Lower lobe of right lung (tissue), 2 donors: ENCODE measurements at regions not wholly inside any gene's neighbourhood (a gene's known extent, or its start where the extent isn't known, plus 50 kb on each side); places are given as distances from the start of the nearest gene placed in this dataset.

Source experiments
- ATAC-seq, 2 donors: fragments of 200-7000 bp; cut with Tn5 transposase; one replicate each; pipeline ENCODE4 v1.9.1; 2020 to 2022; ENCODE audit warnings: mild to moderate bottlenecking in 2 of 2, moderate library complexity in 2 of 2
- DNase-seq: peaks from one replicate; pipeline ENCODE4 v3.0.0-alpha.2; 2020
- H3K27ac ChIP-seq: fragments of 200-600 bp; one replicate; pipeline ENCODE4 v1.8.0; 2022
- H3K27me3 ChIP-seq: fragments of 200-600 bp; one replicate; pipeline ENCODE4 v1.8.0; 2022; ENCODE audit warnings: low read depth
- H3K36me3 ChIP-seq: fragments of 200-600 bp; one replicate; pipeline ENCODE4 v1.8.0; 2022; ENCODE audit warnings: mild to moderate bottlenecking
- H3K4me1 ChIP-seq: fragments of 200-600 bp; one replicate; pipeline ENCODE4 v1.8.0; 2022
- H3K4me3 ChIP-seq: fragments of 200-600 bp; one replicate; pipeline ENCODE4 v1.8.0; 2022; ENCODE audit warnings: mild to moderate bottlenecking
- H3K9me3 ChIP-seq: fragments of 200-600 bp; one replicate; pipeline ENCODE4 v1.8.0; 2022
- CTCF ChIP-seq: fragments of 200-600 bp; IDR thresholded peaks from one replicate; pipeline ENCODE4 v1.8.0; 2022; ENCODE audit warnings: antibody characterized with exemption, mild to moderate bottlenecking
- intact Hi-C: fragments of 100-400 bp; cut with DNase I; formaldehyde crosslinking; loops from one replicate; pipeline ENCODE4 v1.11.0; 2022
- donor health status: DM: no; HTN: yes; CAD: no; lungs with severe emphysema.

- intact Hi-C loops = no loop called here
- no peak for DNase-seq
- no peak overlapping the region for H3K4me3 ChIP-seq
These were observed 289.0 kb downstream of the LRFN2 start for GRCh38 chr6:40298207-40298606.

DNA sequence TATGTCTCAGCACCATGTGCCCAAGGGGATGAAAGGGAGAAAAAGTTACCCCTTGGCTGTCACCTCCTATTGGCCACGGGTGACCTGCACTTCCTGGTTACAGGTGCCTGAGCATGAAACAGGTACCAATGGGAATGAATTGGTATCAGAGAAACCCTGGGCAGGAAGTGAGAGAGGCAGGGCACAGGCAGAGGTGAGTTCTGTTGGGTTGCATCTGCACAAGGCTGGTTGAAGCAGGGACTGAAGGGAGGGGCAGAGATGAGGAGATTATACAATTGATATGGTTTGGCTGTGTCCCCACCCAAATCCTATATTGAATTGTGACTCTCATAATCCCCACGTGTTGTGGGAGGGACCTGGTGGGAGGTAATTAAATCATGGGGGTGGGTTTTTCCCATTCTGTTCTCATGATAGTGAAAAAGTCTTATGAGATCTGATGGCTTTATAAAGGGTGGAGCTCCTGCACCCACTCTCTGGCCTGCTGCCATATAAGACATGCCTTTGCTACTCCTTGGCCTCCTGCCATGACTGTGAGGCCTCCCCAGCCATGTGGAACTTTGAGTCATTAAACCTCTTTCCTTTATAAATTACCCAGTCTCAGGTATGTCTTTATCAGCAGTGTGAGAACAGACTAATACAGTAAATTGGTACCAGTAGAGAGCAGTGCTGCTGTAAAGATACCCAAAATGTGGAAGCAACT, 291.8 kb downstream of the LRFN2 start:
- Histone ChIP-seq H3K4me3 (no peak overlapping the region), H3K27ac (no peak overlapping the region), H3K36me3 (no peaks in the 10 kb centered on the region), H3K9me3 (peaks cover 5% of the 10 kb centered on the region), H3K4me1 (no peaks in the 10 kb centered on the region), H3K27me3 (no peaks in the 10 kb centered on the region)
- ATAC-seq (no peak), DNase-seq (no peak)
- no peak for TF ChIP-seq CTCF
- intact Hi-C loops = no loop called here

More at GRCh38 chr6:40298207-40298606, 289.0 kb downstream of the LRFN2 start:
- Histone ChIP-seq H3K9me3 (peaks cover 5% of the 10 kb centered on the region), H3K27me3 (no peaks in the 10 kb centered on the region), H3K27ac (no peak overlapping the region), H3K4me1 (no peaks in the 10 kb centered on the region), H3K36me3 (no peaks in the 10 kb centered on the region)
- ATAC-seq = no peak
- no peak for TF ChIP-seq CTCF

DNA sequence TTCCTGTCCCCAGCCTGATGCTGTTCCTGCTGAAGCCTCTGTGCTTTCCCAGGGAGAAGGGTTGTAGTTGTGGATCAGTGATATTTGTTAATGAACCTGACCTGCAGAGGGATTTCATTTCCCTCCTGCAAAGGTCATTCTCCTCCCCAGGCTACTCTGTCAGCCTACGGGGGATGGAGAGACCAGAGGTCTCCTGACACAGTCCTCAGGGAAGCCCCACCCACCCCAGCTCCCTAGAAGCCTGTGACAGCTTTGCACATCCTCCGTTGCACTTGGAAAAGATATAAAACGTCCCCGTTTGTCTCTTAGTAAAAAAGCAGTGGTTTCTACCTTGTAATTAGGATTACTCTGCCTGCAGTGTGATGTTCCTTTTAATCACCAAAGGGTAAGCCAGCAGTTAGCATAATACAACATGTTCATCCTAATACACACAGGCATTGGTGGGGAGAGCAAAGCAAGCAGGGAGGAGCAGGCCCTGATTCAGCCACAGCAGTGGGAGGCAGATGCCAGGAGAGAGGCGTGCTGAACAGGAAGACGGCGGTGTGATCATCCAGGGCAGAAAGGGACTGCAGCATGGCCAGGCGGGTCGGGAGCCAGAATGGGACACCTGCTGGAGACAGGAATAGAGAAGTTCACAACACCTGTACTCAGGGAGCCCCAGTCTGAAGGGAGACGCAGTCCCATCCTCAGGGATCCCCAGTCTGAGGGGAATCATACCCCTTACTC, 293.5 kb downstream of the LRFN2 start:
- no peak for ATAC-seq
- intact Hi-C loops = no loop called here

DNA sequence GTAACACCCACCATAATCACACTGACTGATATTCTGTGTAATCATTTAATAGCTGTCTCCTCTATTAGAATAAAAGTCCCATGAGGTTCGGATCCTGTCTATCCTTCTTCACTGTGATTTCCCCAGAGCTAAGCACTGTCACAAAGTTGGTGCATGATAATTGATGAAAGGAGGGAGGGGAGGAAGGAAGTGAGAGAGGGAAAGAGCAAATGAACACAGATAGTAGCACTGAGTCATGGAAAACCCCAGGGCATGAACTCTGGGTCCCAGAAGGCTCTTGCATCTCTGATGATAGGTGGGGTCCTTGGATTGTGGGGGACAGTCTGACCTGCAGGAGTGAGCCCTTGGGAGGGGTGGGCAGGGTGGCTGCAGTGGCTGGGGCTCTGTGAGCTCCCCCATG, 294.1 kb downstream of the LRFN2 start:
- ATAC-seq (no peak), DNase-seq (no peak)
- Histone ChIP-seq H3K4me1 (no peaks in the 10 kb centered on the region), H3K27me3 (no peaks in the 10 kb centered on the region), H3K9me3 (peaks cover 2% of the 10 kb centered on the region), H3K36me3 (no peaks in the 10 kb centered on the region), H3K27ac (no peak overlapping the region), H3K4me3 (no peak overlapping the region)
- TF ChIP-seq CTCF = no peak
- intact Hi-C loops = no loop called here

More for the DNA sequence above, 293.5 kb downstream of the LRFN2 start:
- no peak for DNase-seq
- TF ChIP-seq CTCF = no peak
- Histone ChIP-seq H3K4me3 (no peak overlapping the region), H3K9me3 (peaks cover 5% of the 10 kb centered on the region), H3K27ac (no peak overlapping the region), H3K27me3 (no peaks in the 10 kb centered on the region), H3K36me3 (no peaks in the 10 kb centered on the region), H3K4me1 (no peaks in the 10 kb centered on the region)

DNA sequence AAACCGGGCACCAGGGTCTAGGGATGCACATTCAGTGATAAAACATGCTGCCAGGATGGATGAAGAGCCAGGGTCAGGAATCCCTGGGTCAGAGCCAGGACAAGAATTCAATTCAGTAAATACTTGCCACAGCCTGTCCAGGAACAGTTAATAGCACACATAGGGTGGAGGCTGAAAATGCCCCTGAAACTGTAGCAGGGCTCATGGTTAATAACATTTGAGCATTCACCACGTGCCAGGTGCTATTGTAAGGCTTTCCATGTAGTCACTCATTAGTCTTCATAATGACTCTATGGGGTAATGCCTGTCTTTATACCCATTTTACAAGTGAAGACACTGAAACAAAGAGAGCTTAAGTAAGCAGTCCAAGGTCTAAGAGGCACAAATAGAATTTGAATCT, 296.3 kb downstream of the LRFN2 start:
- no peaks in the 10 kb centered on the region for H3K36me3 ChIP-seq
- TF ChIP-seq CTCF = no peak
- H3K4me3 ChIP-seq = no peak overlapping the region
- peaks cover 7% of the 10 kb centered on the region for H3K27me3 ChIP-seq
- H3K9me3 ChIP-seq = no peaks in the 10 kb centered on the region
- intact Hi-C loops = no loop called here
- no peaks in the 10 kb centered on the region for H3K4me1 ChIP-seq
- no peak for ATAC-seq
- no peak overlapping the region for H3K27ac ChIP-seq
- no peak for DNase-seq
